ENCODE measurements at regions not wholly inside any gene's neighbourhood (a gene's known extent, or its start where the extent isn't known, plus 50 kb on each side); places are given as distances from the start of the nearest gene placed in this dataset.
A peak's percentile ranks its signal among the peaks of the same experiment; 100 is the strongest.
"Not testable (repeated sequence)": the region's sequence is repeated elsewhere in the genome, so short reads cannot be mapped to it uniquely, and the experiment has no call there.

GRCh38 chr9:90219548-90220118 is 423.0 kb downstream of the DIRAS2 start:
- DNase-seq (ENCODE audit: low read depth) = peak; percentile 17

- DNase-seq (ENCODE audit: low read depth) = not testable (repeated sequence)
Observed at GRCh38 chr9:90221899-90222298, 420.7 kb downstream of the DIRAS2 start.

- not testable (repeated sequence) for DNase-seq (ENCODE audit: low read depth)
Observed at GRCh38 chr9:90226839-90227338, 415.7 kb downstream of the DIRAS2 start.

- not testable (repeated sequence) for DNase-seq (ENCODE audit: low read depth)
Observed at GRCh38 chr9:90233081-90233480, 409.5 kb downstream of the DIRAS2 start.

GRCh38 chr9:90240541-90240940 is 402.1 kb downstream of the DIRAS2 start:
- no peak for DNase-seq (ENCODE audit: low read depth)

- DNase-seq (ENCODE audit: low read depth) = no peak
Observed at GRCh38 chr9:90245661-90246060, 397.0 kb downstream of the DIRAS2 start.

- DNase-seq (ENCODE audit: low read depth) = no peak
Observed at GRCh38 chr9:90249094-90249493, 393.5 kb downstream of the DIRAS2 start.

GRCh38 chr9:90251316-90251715 is 391.3 kb downstream of the DIRAS2 start:
- DNase-seq (ENCODE audit: low read depth) = no peak

GRCh38 chr9:90256345-90256744 is 386.3 kb downstream of the DIRAS2 start:
- no peak for DNase-seq (ENCODE audit: low read depth)

GRCh38 chr9:90259311-90260246 is 383.0 kb downstream of the DIRAS2 start:
- no peak for DNase-seq (ENCODE audit: low read depth)

- no peak for DNase-seq (ENCODE audit: low read depth)
Observed at GRCh38 chr9:90261698-90262097, 380.9 kb downstream of the DIRAS2 start.

GRCh38 chr9:90268613-90269012 is 374.0 kb downstream of the DIRAS2 start:
- DNase-seq (ENCODE audit: low read depth) = no peak

GRCh38 chr9:90271707-90272106 is 370.9 kb downstream of the DIRAS2 start:
- no peak for DNase-seq (ENCODE audit: low read depth)

GRCh38 chr9:90274725-90275124 is 367.9 kb downstream of the DIRAS2 start:
- DNase-seq (ENCODE audit: low read depth) = no peak

GRCh38 chr9:90285946-90286345 is 356.7 kb downstream of the DIRAS2 start:
- no peak for DNase-seq (ENCODE audit: low read depth)

GRCh38 chr9:90287567-90288274 is 354.9 kb downstream of the DIRAS2 start:
- DNase-seq (ENCODE audit: low read depth) = peak; percentile 15

- DNase-seq (ENCODE audit: low read depth) = no peak
Observed at GRCh38 chr9:90288275-90288639, 354.4 kb downstream of the DIRAS2 start.

- DNase-seq (ENCODE audit: low read depth) = peak; percentile 51
Observed at GRCh38 chr9:90290716-90291485, 351.7 kb downstream of the DIRAS2 start.

GRCh38 chr9:90296539-90296938 is 346.1 kb downstream of the DIRAS2 start:
- no peak for DNase-seq (ENCODE audit: low read depth)

GRCh38 chr9:90299968-90300367 is 342.7 kb downstream of the DIRAS2 start:
- DNase-seq (ENCODE audit: low read depth) = no peak

GRCh38 chr9:90300611-90301276 is 341.9 kb downstream of the DIRAS2 start:
- no peak for DNase-seq (ENCODE audit: low read depth)

All from Daoy (cell line).